DMS153 treated with DMSO at 0.1 percent for 48 hours (cell line): ENCODE measurements at regions not wholly inside any gene's neighbourhood (a gene's known extent, or its start where the extent isn't known, plus 50 kb on each side); places are given as distances from the start of the nearest gene placed in this dataset.
A peak's percentile ranks its signal among the peaks of the same experiment; 100 is the strongest.
"Not testable (repeated sequence)": the region's sequence is repeated elsewhere in the genome, so short reads cannot be mapped to it uniquely, and the experiment has no call there.

Source experiments
- DNase-seq: peaks from one replicate; lab custom pipeline; 2025; ENCODE audit not compliant: unreplicated experiment; lab: John Stamatoyannopoulos, UW

GRCh38 chr10:18735711-18736110, 76.5 kb downstream of the ARL5B start:
- no peak for DNase-seq

- no peak for DNase-seq
Measured at GRCh38 chr10:18737236-18737635, 78.0 kb downstream of the ARL5B start.

GRCh38 chr10:18737841-18738240, 78.6 kb downstream of the ARL5B start:
- no peak for DNase-seq

GRCh38 chr10:18738835-18739234, 79.6 kb downstream of the ARL5B start:
- DNase-seq: no peak

GRCh38 chr10:18743926-18744325, 84.7 kb downstream of the ARL5B start:
- DNase-seq: no peak

GRCh38 chr10:18753312-18753895, 94.2 kb downstream of the ARL5B start:
- no peak for DNase-seq

- no peak for DNase-seq
Measured at GRCh38 chr10:18759575-18759974, 100.3 kb downstream of the ARL5B start.

GRCh38 chr10:18760836-18761235, 101.6 kb downstream of the ARL5B start:
- no peak for DNase-seq

- DNase-seq: no peak
Measured at GRCh38 chr10:18767981-18768380, 108.8 kb downstream of the ARL5B start.

GRCh38 chr10:18773180-18773579, 113.9 kb downstream of the ARL5B start:
- no peak for DNase-seq

GRCh38 chr10:18777258-18777657, 118.0 kb downstream of the ARL5B start:
- no peak for DNase-seq

- DNase-seq: no peak
Measured at GRCh38 chr10:18786478-18786877, 127.2 kb downstream of the ARL5B start.

GRCh38 chr10:18793951-18794350, 134.7 kb downstream of the ARL5B start:
- DNase-seq: peak; percentile 1

GRCh38 chr10:18795549-18795948, 136.3 kb downstream of the ARL5B start:
- no peak for DNase-seq

GRCh38 chr10:18797286-18797685, 138.1 kb downstream of the ARL5B start:
- no peak for DNase-seq

GRCh38 chr10:18822156-18822555, 162.9 kb downstream of the ARL5B start:
- no peak for DNase-seq

- no peak for DNase-seq
Measured at GRCh38 chr10:18829259-18829658, 170.0 kb downstream of the ARL5B start.

- no peak for DNase-seq
Measured at GRCh38 chr10:18830277-18830676, 171.0 kb downstream of the ARL5B start.

- DNase-seq: not testable (repeated sequence)
Measured at GRCh38 chr10:18856623-18857022, 192.0 kb upstream of the MALRD1 start.

GRCh38 chr10:18859659-18860058, 188.9 kb upstream of the MALRD1 start:
- no peak for DNase-seq

GRCh38 chr10:18860186-18860585, 188.4 kb upstream of the MALRD1 start:
- no peak for DNase-seq

- DNase-seq: no peak
Measured at GRCh38 chr10:18860631-18861240, 187.9 kb upstream of the MALRD1 start.

- no peak for DNase-seq
Measured at GRCh38 chr10:18861382-18861781, 187.2 kb upstream of the MALRD1 start.
